ENCODE measurements at regions not wholly inside any gene's neighbourhood (a gene's known extent, or its start where the extent isn't known, plus 50 kb on each side); places are given as distances from the start of the nearest gene placed in this dataset.
"Not testable (repeated sequence)": the region's sequence is repeated elsewhere in the genome, so short reads cannot be mapped to it uniquely, and the experiment has no call there.

DNA sequence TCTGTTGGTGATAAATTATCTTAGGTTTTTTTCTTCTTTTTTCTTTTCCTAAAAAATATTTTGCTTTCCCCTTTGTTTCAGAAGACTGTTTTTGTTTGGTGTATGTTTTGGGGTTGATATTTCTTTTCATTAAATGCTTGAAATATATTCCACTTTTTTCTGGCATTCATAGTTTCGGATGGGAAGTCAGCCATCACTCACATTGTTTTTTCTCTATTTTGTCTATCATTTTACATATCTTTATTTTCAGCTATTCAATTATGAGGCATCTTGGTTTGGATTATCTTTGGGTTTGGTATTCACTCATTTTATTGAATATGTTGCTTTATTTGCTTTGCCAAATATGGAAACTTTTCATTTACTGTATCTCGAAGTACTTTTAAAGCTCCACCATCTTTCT lies 600.5 kb upstream of the EYS start:
- no peak for DNase-seq

DNA sequence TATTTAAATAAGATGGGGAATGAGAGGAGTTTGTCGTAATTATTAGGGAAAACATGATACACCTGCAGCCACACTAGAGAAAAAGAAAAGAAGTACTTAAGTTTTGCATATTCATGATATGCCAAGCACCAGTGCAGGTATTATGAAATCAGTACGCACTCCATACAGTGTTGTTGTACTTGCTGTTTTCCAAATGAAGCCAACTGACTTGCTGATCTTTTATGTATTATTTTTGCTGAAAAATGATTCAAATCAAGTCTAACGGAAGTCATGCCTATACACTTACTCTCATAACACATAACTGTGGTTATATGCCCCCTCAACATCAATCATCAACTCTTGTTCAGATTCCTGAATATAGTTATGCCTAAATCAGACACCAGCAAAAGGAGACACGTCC lies 584.9 kb upstream of the EYS start:
- no peak for DNase-seq

DNA sequence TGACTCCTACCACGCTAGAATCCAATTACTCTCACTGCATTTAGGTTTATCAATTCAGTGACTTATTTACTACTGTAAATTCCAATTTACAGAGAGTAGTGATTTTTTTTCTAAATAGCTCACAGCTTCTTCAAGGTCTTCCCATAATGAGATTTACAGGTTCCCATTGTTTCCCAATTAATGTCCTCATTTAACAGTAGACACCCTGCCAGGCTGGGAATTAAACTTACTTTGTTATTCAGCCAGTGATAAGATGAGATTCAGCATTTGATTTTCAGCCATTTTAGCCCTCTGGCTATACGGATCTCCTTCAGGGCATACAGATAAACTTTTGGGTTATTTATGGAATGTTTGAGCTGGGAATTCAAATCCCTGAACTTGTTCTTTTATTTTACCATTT lies 582.9 kb upstream of the EYS start:
- no peak for DNase-seq

DNA sequence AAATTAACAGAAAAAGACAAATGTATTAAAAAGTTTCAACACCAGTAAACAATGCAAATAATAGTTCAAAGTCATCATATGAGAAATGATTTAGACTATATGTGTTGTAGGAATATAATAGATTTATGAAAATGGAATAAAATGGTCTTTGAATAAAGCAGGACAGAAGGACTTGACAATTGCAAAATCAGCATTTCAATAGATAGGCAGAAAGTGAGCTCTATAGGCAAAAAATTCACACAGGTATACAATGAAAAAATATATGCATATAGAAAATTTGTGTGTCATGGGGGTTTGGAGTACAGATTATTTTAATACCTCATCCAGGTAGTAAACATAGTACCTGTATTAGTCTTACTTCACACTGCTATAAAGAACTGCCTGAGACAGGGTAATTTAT lies 571.1 kb upstream of the EYS start:
- DNase-seq = no peak

DNA sequence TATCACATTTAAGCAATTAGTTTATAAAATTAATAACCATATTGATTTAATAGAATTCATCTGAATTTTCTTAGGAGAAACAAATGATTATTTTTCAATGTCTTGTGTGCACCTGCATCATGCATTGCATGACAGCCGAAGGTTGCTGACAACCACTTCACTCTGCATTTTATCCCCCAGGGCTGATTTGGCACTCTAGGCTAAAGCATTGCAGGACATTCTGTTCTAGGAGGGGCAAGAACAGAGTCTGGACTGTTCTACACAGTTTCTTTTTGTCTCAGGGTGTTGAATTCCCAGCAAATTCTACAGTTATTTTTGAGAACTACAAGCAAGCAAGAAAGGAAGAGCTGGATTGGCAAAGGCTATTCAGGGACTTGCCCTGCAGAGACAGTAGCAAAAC lies 570.4 kb upstream of the EYS start:
- DNase-seq = no peak

DNA sequence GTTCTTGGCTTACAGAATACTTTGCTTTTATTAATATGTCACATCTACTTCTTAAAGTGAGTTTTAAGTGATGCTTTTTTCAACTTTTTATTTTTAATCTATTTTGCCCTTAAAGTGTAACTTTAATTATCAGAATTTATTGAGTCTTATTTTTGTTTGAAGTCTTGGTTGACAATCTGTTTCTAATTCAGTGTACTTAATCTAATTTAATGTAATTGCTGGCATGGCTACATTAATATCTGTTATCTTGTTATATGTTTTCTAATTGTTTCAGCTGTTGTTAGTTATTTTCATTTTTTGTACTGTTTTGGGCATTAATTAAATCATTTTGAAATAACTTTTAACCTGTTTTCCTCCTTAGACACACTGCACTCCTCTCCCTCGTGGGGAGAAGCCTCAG lies 558.7 kb upstream of the EYS start:
- DNase-seq = no peak

DNA sequence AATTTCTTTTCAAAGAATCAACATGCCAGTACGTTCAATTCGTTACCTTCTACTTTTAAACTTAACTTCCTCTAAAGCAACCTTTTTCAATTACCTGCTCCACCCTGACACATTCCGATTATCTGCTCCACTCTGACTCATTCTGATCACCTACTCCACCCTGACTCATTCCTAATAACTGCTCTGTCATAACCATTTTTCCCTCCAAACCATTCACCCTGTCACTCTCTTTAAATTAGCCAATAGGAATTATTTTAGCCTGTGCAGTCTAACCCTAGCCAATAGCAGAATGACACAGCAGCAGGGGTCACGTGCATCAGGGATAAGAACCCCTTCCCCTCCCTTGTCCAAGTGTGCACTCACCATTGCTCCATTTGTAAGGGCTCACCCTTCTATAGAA lies 557.4 kb upstream of the EYS start:
- DNase-seq = no peak

DNA sequence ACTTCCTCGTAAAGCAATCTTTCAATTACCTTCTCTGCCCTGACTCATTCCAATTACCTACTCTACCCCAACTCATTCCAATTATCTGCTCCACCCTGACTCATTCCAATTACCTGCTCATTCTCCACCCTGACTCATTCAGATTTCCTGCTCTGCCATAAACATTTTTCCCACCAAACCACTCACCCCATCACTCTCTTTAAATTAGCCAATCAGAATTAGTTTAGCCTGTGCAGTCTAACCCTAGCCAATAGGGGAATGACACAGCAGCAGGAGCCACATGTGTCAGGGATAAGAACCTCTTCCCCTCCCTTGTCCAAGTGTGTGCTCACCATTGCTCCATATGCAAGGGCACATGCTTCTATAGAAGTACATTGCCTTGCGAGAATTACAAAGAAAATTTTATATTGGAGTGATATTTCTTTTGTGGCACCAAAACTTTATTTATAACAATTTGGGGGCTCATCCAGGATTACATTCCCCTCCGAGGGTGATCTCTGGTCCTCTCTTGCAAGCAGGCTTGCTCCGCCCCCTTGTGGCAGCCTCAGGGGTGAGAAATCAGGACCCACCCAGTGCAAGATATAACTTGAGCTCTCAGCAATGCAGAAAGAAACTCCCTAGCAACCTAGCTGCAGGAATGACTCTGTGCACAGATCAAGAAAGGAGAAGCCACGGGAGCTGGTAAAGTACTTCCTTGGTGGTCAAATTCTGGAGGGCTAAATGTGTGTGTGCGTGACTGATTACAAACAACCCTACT lies 551.9 kb upstream of the EYS start:
- DNase-seq = not testable (repeated sequence)

DNA sequence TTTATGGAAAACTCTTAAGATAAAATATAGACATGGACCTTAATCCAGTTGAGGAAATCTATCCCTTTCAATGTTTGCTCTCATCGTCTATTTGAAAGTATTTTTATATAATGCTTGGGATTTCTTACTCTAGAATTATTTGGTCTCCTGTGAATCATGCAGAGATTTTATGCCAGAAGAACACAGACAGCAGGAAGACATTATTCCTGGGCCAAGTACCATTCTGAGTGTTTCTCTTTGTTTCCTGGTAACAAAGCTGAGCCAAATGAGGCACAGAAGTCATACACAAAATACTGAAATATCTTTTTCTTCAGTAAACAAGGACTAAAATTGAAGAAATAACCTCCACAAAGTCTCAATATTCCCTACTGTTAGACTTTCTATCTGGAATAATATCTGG lies 538.2 kb upstream of the EYS start:
- DNase-seq = no peak

DNA sequence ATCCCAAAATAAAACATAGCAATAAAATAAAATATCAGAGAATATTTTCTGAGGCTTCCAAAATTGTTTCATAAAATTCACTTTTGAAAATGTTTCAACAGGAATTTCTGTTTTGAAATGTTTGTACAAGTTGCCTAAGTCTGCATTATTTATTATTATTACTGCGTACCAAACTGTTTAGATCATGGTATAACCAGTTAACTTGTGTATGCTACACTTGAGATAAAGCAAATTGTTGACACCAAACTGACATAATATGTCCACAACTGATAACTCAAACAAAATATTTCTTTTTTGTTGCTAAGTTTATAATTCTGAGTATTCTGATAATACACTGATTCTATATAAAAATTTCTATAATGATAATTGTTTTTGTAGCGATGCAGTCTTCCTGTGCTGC lies 531.8 kb upstream of the EYS start:
- DNase-seq = no peak

DNA sequence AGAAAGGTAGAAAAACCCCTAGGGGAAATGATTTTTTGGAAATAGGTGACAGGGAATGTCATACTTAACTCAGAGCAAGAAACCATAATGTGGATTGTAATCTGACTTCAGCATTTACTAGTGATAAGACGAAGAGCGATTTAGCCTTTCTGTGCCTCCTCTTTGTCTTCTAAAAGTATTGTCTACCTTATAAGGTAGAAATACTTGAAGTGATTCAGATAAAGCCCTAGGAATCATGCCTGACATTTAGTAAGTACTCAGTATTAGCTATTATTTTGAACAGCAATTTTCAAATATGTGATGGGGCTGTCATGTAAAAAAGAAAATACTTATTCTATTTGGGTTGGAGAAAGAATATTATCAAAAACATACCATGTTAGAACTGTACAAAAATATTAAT lies 525.9 kb upstream of the EYS start:
- no peak for DNase-seq

DNA sequence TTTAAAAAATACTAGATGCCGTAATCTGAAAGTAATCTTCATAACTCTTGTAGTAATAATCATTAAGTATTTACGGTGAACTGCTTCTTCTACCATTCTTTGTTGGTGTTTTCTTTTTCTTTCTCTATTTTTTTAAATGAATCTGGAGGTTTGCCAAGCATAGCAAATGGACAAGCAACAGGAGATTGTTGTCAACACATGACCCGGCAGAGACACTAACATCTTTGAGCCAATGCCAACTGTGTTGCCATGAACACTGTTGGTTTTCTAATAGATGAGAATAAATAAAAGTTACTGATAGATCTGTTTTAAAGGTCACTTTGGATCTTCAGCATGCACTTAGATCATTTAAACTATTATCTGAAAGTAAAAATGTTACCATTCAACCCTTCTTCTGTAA lies 523.6 kb upstream of the EYS start:
- no peak for DNase-seq

DNA sequence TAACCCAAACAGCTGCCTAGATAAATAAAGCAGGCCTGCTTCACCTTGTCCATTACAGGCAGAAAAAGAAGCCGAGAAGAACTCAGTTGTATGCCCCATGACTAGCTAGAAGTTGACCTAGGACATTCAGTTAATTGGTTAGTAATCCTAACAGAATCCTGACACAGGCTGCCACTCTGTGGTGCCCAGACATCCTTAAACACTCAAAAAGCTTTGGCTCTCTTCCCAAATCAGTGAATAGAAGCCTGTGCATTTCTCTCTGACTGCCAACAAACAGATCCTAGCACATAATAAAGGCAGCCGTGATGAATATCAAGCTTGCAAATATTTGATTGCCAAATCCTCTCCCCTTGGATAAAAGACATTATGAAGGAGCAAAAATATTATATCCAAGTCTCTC lies 519.1 kb upstream of the EYS start:
- no peak for DNase-seq

DNA sequence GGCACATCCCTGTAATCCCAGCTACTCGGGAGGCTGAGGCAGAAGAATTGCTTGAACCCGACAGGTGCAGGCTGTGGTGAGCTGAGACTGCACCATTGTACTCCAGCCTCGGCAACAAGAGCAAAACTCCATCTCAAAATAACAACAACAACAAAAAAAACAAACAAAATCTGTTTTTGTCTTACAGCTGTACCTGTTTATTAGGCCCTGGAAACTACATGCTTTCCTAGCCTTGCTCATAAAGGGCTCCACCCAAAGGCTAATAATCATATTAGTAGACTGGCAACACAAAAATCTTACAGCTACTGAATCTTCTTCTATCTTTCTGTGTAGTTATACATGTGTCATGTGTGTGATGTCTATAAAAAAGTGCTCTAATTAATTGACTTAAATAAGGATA lies 503.9 kb upstream of the EYS start:
- DNase-seq = no peak

DNA sequence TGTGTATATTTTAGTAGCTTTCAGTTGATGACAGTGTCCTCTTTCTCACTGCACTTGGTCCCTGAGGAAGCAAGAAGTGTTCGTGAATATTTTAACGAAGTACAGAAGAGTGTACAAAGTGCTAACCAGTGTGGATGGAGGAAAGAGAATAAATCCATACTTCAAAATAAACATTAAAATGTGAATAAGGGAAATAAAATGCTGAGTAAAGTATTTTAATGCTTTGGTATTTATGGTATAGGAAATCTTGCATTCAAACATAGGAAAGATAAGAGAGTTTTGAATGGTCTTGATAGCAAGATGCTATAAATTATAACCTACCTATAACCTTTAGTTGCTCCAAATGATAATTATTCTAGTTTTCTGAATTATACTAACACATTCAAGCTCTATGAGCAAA lies 493.4 kb upstream of the EYS start:
- DNase-seq = no peak

DNA sequence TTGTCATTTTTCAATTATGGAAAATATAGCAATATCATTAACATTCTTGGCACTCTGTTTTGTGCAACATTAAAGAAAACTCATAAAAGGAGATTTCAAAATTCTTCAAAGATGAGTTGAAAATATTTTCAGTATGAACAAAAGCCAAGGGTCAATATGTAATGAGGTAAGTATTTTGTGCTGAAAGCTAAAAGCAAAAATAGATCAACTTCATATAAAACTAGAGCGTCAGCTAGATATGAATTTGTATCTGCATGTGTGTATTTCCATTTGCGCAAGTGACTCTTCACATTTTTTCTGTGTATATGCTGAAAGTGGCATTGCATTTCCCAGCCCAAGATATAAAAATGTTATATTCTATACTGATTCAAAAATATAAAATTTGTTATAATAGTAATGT lies 492.1 kb upstream of the EYS start:
- DNase-seq = no peak

DNA sequence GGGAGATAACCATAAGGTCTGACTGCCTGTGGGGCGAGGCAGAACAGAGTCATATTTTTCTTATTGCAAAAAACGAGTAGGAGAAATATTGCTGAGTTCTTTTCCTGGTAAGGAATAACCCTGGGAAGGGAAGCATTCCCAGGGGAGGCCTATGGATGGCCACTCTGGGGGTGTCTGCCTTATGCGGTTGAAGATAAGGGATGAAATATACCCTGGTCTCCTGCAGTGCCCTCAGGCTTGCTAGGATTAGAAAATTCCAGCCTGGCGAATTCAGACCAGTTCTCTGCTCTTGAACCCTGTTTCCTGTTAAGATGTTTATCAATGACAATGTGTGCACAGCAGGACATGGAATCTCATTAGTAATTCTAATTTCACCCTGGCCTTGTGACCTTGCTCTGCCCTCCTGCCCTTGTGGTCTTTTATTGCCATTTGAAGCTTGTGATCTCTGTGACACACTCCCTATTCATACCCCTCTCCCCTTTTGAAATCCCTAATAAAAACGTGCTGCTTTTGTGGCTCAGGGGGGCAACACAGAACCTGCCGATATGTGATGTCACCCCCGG lies 491.1 kb upstream of the EYS start:
- DNase-seq = no peak

DNA sequence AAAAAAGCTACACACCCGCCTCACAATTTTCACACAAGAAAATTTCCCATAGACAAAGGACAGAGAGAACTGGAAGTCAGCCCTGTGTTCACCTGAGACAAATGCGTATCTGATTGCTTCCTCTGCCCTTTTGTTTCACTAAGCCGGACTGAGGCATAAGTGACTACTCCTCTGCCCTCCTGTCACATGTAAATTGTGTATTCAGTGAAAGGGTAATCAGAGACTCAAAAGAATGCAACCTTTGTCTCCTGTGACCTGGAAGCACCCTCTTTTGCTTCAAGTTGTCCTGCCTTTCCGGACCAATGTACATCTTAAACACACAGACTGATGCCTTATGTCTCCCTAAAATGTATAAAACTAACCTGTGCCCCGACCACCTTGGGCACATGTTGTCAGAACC lies 483.8 kb upstream of the EYS start:
- no peak for DNase-seq

DNA sequence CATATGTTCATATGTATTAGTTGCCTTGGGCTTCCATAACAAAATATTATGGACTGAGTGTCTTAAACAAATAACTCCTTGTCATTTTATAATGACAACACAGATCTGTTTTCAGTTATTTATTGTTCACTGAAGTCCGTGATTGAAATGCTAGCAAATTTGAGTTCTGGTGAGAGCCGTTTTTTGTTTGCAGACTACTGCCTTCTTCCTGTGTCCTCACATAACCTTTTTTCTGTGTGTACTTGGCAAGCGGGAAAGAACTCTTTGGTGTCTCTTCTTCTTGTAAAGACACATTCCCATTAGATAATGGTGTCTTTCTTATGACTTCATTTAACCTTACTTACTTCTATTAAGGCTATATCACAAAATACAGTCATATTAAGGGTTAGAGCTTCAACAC lies 482.9 kb upstream of the EYS start:
- no peak for DNase-seq

DNA sequence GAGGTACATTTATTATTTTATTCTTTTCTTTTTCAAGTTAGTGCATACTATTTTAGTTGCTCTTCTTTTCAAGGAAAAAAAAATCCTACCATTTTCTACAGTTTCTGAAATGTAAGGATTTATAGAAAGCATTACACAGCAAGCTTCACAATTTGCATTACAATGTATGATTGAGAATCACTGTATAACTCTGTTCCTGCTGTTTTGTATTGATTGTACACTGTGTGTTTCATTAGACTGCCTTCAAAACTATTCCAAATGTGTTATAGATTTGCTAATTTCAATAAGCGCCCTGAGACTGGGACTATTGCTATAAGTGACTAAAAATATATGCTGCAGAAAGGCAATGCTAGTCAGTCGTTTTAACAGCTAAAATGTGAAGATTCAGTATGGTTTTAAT lies 479.7 kb upstream of the EYS start:
- DNase-seq = no peak

DNA sequence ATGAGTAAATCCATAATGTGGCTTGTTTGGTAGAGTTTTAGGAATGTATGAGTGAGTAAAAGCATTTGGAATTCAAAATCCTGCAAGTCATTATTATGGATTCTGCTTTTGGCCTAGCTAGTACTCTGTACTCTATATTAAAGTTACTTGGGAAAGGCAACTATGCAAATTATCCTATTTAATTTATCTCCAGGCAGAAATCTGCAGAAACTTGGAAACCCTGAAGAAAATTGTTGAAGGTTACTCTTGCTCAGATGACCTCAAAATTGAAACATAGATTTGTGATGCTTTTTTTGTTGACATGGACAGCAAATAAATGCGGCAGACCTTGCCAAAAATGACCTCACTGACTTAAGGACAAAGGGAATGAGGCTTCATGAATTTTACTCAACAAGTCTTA lies 477.1 kb upstream of the EYS start:
- no peak for DNase-seq

DNA sequence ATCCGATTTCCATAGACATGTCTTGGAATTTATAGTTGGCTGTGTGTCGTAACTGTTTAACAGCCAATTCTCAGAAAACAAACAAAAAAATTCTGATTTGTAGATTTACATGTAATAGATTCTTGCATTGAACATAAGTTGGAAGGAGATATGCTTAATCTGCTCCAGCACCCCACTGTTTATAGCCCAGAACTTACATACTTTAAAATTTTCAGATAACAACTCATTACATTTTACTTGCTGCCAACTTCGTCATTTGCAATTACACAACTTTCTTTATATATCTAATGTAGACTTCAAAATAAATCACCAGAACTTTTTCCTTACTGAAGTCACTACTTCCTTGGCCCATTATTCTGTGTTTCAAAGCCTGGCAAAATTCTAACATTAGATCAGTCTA lies 472.3 kb upstream of the EYS start:
- no peak for DNase-seq

DNA sequence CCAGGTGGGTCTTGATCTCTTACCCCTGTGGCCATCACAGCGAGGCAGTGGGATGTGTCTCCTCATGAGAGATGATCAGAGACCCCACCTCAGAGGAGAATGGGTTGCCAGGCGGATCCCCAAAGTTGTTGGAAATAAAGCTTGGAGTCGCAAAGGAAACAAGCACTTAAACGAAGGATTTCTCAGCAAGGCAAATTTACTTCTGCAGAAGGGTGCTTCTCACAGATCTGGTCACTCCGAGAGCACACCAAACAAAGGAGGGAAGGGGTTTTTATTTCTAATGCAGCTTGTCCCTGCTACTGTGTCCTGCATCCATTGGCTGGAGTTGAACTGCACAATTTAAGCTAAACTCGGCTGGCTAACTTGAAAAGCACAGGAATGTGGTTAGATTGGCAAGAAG lies 466.6 kb upstream of the EYS start:
- no peak for DNase-seq

DNA sequence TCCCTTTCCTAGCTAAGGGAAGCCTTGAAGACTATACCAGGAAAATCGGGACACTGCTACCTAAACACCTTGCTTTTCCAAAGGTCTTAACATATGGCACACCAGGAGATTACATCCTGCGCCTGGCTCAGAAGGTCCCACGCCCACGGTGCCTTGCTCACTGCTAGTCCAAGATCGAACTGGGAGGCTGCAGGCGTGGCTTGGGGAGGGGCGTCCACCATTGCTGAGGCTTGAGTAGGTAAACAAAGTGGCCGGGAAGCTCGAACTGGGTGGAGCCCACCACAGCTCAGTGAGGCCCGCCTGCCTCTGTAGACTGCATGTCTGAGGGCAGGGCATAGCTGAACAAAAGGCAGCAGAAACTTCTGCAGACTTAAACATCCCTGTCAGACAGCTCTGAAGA lies 459.7 kb upstream of the EYS start:
- not testable (repeated sequence) for DNase-seq

DNA sequence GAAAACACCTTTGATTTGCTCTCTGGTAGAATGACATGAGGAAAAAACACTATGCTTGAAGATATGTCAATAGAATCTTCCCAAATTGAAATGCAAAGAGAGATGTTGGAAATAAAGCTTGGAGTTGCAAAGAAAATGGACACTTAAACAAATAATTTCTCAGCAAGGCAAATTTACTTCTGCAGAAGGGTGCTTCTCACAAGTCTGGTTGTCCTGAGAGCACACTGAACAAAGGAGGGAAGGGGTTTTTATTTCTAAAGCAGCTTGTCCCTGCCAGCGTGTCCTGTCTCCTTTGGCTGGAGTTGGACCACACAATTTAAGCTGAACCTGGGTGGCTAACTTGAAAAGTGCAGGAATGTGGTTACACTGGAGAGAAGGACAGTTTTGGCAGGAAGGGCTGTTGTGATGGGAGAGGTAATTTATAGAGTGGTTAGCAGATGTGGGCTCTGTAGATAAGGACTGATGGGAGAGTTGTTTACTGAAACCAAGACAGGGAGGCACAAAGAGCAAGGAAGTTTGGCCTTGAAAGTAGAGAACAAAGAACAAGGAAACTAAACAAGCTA lies 454.6 kb upstream of the EYS start:
- DNase-seq = no peak
